ENCODE measurements at regions not wholly inside any gene's neighbourhood (a gene's known extent, or its start where the extent isn't known, plus 50 kb on each side); places are given as distances from the start of the nearest gene placed in this dataset.

- DNase-seq (ENCODE audit: extremely low read depth in 1 of 2, low read depth in 1 of 2), result no peak
These were observed 260.0 kb downstream of the DHX35 start for GRCh38 chr20:39222101-39222500.

- no peak for DNase-seq (ENCODE audit: extremely low read depth in 1 of 2, low read depth in 1 of 2)
These were observed 254.1 kb downstream of the DHX35 start for GRCh38 chr20:39216195-39216594.

GRCh38 chr20:39214828-39215227 is 252.7 kb downstream of the DHX35 start:
- DNase-seq (ENCODE audit: extremely low read depth in 1 of 2, low read depth in 1 of 2), result no peak

- DNase-seq (ENCODE audit: extremely low read depth in 1 of 2, low read depth in 1 of 2), result no peak
These were observed 251.5 kb downstream of the DHX35 start for GRCh38 chr20:39213476-39214145.

- no peak for DNase-seq (ENCODE audit: extremely low read depth in 1 of 2, low read depth in 1 of 2)
These were observed 249.1 kb downstream of the DHX35 start for GRCh38 chr20:39211060-39211748.

GRCh38 chr20:39210341-39211036 is 248.3 kb downstream of the DHX35 start:
- no peak for DNase-seq (ENCODE audit: extremely low read depth in 1 of 2, low read depth in 1 of 2)

- DNase-seq (ENCODE audit: extremely low read depth in 1 of 2, low read depth in 1 of 2), result no peak
These were observed 244.9 kb downstream of the DHX35 start for GRCh38 chr20:39206899-39207564.

GRCh38 chr20:39195582-39196021 is 233.5 kb downstream of the DHX35 start:
- no peak for DNase-seq (ENCODE audit: extremely low read depth in 1 of 2, low read depth in 1 of 2)

GRCh38 chr20:39190666-39191570 is 228.8 kb downstream of the DHX35 start:
- no peak for DNase-seq (ENCODE audit: extremely low read depth in 1 of 2, low read depth in 1 of 2)

GRCh38 chr20:39188266-39188765 is 226.2 kb downstream of the DHX35 start:
- DNase-seq (ENCODE audit: extremely low read depth in 1 of 2, low read depth in 1 of 2), result no peak

- DNase-seq (ENCODE audit: extremely low read depth in 1 of 2, low read depth in 1 of 2), result no peak
These were observed 219.3 kb downstream of the DHX35 start for GRCh38 chr20:39181490-39181889.

- DNase-seq (ENCODE audit: extremely low read depth in 1 of 2, low read depth in 1 of 2), result no peak
These were observed 214.3 kb downstream of the DHX35 start for GRCh38 chr20:39176457-39176856.

- no peak for DNase-seq (ENCODE audit: extremely low read depth in 1 of 2, low read depth in 1 of 2)
These were observed 208.8 kb downstream of the DHX35 start for GRCh38 chr20:39170896-39171463.

GRCh38 chr20:39165099-39165498 is 203.0 kb downstream of the DHX35 start:
- DNase-seq (ENCODE audit: extremely low read depth in 1 of 2, low read depth in 1 of 2), result no peak

GRCh38 chr20:39164642-39165041 is 202.5 kb downstream of the DHX35 start:
- DNase-seq (ENCODE audit: extremely low read depth in 1 of 2, low read depth in 1 of 2), result no peak

GRCh38 chr20:39163993-39164392 is 201.8 kb downstream of the DHX35 start:
- no peak for DNase-seq (ENCODE audit: extremely low read depth in 1 of 2, low read depth in 1 of 2)

- no peak for DNase-seq (ENCODE audit: extremely low read depth in 1 of 2, low read depth in 1 of 2)
These were observed 199.8 kb downstream of the DHX35 start for GRCh38 chr20:39161900-39162299.

- DNase-seq (ENCODE audit: extremely low read depth in 1 of 2, low read depth in 1 of 2), result no peak
These were observed 193.8 kb downstream of the DHX35 start for GRCh38 chr20:39155971-39156370.

GRCh38 chr20:39152742-39153141 is 190.6 kb downstream of the DHX35 start:
- DNase-seq (ENCODE audit: extremely low read depth in 1 of 2, low read depth in 1 of 2), result no peak

- DNase-seq (ENCODE audit: extremely low read depth in 1 of 2, low read depth in 1 of 2), result no peak
These were observed 190.0 kb downstream of the DHX35 start for GRCh38 chr20:39152126-39152525.

All from activated CD8-positive, alpha-beta memory T cell treated with anti-CD3 and anti-CD28 coated beads for 1 hour (primary cell).